ENCODE measurements at regions not wholly inside any gene's neighbourhood (a gene's known extent, or its start where the extent isn't known, plus 50 kb on each side); places are given as distances from the start of the nearest gene placed in this dataset.

- no peak for TF ChIP-seq POLR2A (IDR thresholded peaks at IDR 0.05)
- TF ChIP-seq CTCF (IDR thresholded peaks at IDR 0.05): no peak
Observed at GRCh38 chr9:90325913-90326653, 316.5 kb downstream of the DIRAS2 start.

Data from breast epithelium (tissue), 3 donors.